DOHH2 (cell line): ENCODE measurements at regions not wholly inside any gene's neighbourhood (a gene's known extent, or its start where the extent isn't known, plus 50 kb on each side); places are given as distances from the start of the nearest gene placed in this dataset.

Experiments used
- H3F3A ChIP-seq: fragments of 200-600 bp; sonication (generic), shearing (Covaris generic); 2 replicates; pipeline ENCODE4 v1.6.0; 2016; ENCODE audit warnings: antibody characterized with exemption, mild to moderate bottlenecking; ENCODE audit not compliant: control insufficient read depth, insufficient read depth
- H3K27ac ChIP-seq: fragments of 200-600 bp; sonication (generic); 2 replicates; pipeline ENCODE4 v1.5.1; 2014; ENCODE audit warnings: low read depth, mild to moderate bottlenecking, low read length, moderate library complexity
- H3K27me3 ChIP-seq: fragments of 200-600 bp; sonication (generic); 2 replicates; pipeline ENCODE4 v1.6.1; 2014; ENCODE audit warnings: mild to moderate bottlenecking, low read length, mixed read lengths; ENCODE audit not compliant: control insufficient read depth
- H3K36me3 ChIP-seq: fragments of 200-600 bp; sonication (generic); 2 replicates; pipeline ENCODE4 v1.6.1; 2014; ENCODE audit warnings: mild to moderate bottlenecking, low read length, moderate library complexity, mixed read lengths; ENCODE audit not compliant: control insufficient read depth
- H3K4me1 ChIP-seq: fragments of 200-600 bp; sonication (generic); 2 replicates; pipeline ENCODE4 v1.6.1; 2014; ENCODE audit warnings: mild to moderate bottlenecking, low read length, mixed read lengths; ENCODE audit not compliant: control insufficient read depth
- H3K4me2 ChIP-seq: fragments of 200-600 bp; sonication (generic); 2 replicates; pipeline ENCODE4 v1.6.0; 2014; ENCODE audit warnings: mild to moderate bottlenecking, low read length, moderate library complexity
- H3K4me3 ChIP-seq: fragments of 200-600 bp; sonication (generic); 2 replicates; pipeline ENCODE4 v1.5.1; 2014; ENCODE audit warnings: mild to moderate bottlenecking, low read length, mixed read lengths
- H3K79me2 ChIP-seq: fragments of 200-600 bp; sonication (generic); 2 replicates; pipeline ENCODE4 v1.6.1; 2014; ENCODE audit warnings: mild to moderate bottlenecking, low read length, mixed read lengths; ENCODE audit not compliant: control insufficient read depth
- H3K9me2 ChIP-seq: fragments of 200-600 bp; sonication (generic); replicated peaks from 2 replicates; pipeline ENCODE4 v1.6.1; 2014; ENCODE audit warnings: mild to moderate bottlenecking, low read length, mixed read lengths; ENCODE audit not compliant: control insufficient read depth
- H3K9me3 ChIP-seq: fragments of 200-600 bp; sonication (generic); 2 replicates; pipeline ENCODE4 v1.6.1; 2014; ENCODE audit warnings: antibody characterized with exemption, low read length, mixed read lengths; ENCODE audit not compliant: control insufficient read depth, insufficient read depth
- H4K20me1 ChIP-seq: fragments of 200-600 bp; sonication (generic); 2 replicates; pipeline ENCODE4 v1.6.0; 2014; ENCODE audit warnings: low read depth, mild to moderate bottlenecking, antibody characterized with exemption, low read length, moderate library complexity; ENCODE audit not compliant: control insufficient read depth, insufficient read depth
- EZH2phosphoT487 ChIP-seq: fragments of 200-600 bp; sonication (generic); IDR thresholded peaks from 2 replicates; pipeline ENCODE4 v1.6.1; 2017; ENCODE audit warnings: borderline replicate concordance, mild to moderate bottlenecking, antibody characterized with exemption, low read length, moderate library complexity, mixed read lengths
- TF ChIP-seq, protein P1 (sequence below): fragments of 200-600 bp; sonication (generic); IDR thresholded peaks from one replicate; pipeline ENCODE4 v1.5.1; 2014; ENCODE audit warnings: antibody characterized with exemption, mild to moderate bottlenecking, low read depth, low read length; ENCODE audit not compliant: poor library complexity, severe bottlenecking

DNA sequence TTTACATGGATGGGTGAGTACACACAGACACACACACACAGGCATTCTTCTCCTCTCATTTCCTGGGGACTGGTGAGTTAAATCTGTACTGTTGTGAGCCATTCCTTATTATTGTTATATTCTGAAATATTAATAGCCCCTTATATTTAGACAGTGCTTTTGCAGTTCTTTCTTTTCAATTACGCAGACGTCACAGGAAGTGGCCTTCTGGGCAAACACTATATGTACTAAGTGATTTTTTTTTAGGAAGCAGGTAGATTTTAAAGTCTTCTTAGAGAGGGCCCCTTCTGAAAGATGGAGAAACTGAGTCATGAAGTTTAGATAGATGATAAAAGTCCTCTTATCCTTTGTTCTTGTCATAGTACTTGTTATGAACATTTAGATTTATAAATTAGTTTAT lies 1213.6 kb downstream of the VRK1 start:
- no peak overlapping the region for H3K4me3 ChIP-seq
- no peak for TF ChIP-seq EZH2phosphoT487
- TF ChIP-seq, protein P1, sequence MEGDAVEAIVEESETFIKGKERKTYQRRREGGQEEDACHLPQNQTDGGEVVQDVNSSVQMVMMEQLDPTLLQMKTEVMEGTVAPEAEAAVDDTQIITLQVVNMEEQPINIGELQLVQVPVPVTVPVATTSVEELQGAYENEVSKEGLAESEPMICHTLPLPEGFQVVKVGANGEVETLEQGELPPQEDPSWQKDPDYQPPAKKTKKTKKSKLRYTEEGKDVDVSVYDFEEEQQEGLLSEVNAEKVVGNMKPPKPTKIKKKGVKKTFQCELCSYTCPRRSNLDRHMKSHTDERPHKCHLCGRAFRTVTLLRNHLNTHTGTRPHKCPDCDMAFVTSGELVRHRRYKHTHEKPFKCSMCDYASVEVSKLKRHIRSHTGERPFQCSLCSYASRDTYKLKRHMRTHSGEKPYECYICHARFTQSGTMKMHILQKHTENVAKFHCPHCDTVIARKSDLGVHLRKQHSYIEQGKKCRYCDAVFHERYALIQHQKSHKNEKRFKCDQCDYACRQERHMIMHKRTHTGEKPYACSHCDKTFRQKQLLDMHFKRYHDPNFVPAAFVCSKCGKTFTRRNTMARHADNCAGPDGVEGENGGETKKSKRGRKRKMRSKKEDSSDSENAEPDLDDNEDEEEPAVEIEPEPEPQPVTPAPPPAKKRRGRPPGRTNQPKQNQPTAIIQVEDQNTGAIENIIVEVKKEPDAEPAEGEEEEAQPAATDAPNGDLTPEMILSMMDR = no peak
- H4K20me1 ChIP-seq = no peaks in the 10 kb centered on the region
- no peaks in the 10 kb centered on the region for H3K9me2 ChIP-seq
- no peaks in the 10 kb centered on the region for H3K4me1 ChIP-seq
- no peaks in the 10 kb centered on the region for H3K9me3 ChIP-seq
- H3F3A ChIP-seq = no peaks in the 10 kb centered on the region
- H3K36me3 ChIP-seq = no peaks in the 10 kb centered on the region
- no peak overlapping the region for H3K4me2 ChIP-seq
- no peaks in the 10 kb centered on the region for H3K79me2 ChIP-seq
- H3K27ac ChIP-seq = no peak overlapping the region
- H3K27me3 ChIP-seq = no peaks in the 10 kb centered on the region

DNA sequence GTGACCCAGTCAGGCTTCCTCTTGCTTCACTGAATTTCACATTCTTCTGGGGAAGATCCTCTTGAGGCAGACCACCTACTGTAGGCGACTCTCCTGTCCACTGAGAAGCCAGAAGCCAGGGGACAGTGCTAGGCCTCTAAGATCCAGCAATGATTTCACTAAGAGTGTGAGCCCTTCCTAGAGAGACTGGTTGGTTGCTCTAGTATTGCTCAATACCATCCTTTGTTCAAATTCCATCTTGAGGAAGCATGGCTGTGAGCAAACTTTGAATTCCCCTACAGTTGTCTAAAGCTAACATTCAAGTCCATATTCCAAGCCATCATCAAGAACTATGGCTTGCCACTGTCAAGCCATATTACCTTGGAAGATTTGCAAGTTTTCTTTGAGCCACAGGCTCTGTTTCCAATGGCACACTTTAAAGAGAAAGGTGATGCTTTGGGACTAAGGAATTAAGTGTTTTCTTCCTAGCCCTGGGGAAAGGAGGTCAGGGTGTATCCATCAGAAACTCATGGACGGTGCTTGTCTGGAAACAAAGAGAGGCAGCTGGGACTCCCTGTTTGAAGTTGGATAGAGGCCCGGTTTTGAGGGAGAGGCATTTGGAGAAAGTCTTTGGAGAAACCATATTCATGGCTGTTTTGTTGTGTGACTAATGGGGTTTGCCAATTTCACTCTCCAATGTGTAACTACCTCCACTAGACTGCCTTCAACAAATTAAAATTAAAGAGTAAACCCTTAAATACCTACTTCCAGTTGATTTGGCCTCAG lies 1217.9 kb downstream of the VRK1 start:
- Histone ChIP-seq H3K4me1 (no peaks in the 10 kb centered on the region), H3K9me2 (no peaks in the 10 kb centered on the region), H3K4me3 (no peak overlapping the region), H3K4me2 (no peak overlapping the region), H3F3A (no peaks in the 10 kb centered on the region), H3K27me3 (no peaks in the 10 kb centered on the region), H4K20me1 (no peaks in the 10 kb centered on the region), H3K79me2 (no peaks in the 10 kb centered on the region), H3K9me3 (no peaks in the 10 kb centered on the region), H3K36me3 (no peaks in the 10 kb centered on the region), H3K27ac (no peak overlapping the region)
- TF ChIP-seq, protein P1 = no peak
- TF ChIP-seq EZH2phosphoT487 = no peak

DNA sequence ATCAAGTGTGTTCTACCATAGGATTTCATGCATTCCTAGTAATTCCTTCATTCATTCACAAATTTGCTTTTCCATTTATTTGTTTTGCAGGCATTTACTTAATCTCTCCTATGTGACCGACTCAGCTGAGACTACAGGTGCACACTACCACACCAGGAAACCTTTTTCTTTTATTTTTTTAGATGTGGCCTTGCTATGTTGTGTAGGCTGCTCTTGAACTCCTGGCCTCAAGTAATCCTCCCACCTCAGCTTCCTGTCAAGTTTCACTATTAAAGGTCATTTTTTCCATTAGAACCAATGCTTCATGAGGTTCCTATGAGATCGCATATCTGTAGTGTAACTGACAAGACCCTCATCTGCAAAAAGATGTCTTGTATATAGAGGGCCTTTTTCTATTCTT lies 1218.7 kb downstream of the VRK1 start:
- H3F3A ChIP-seq = no peaks in the 10 kb centered on the region
- no peak overlapping the region for H3K4me2 ChIP-seq
- H3K9me2 ChIP-seq = no peaks in the 10 kb centered on the region
- no peak for TF ChIP-seq EZH2phosphoT487
- TF ChIP-seq, protein P1 = no peak
- no peaks in the 10 kb centered on the region for H4K20me1 ChIP-seq
- H3K27me3 ChIP-seq = no peaks in the 10 kb centered on the region
- no peaks in the 10 kb centered on the region for H3K9me3 ChIP-seq
- no peak overlapping the region for H3K4me3 ChIP-seq
- H3K27ac ChIP-seq = no peak overlapping the region
- no peaks in the 10 kb centered on the region for H3K4me1 ChIP-seq
- H3K36me3 ChIP-seq = no peaks in the 10 kb centered on the region
- no peaks in the 10 kb centered on the region for H3K79me2 ChIP-seq
